Mammary epithelial cell (primary cell): ENCODE measurements at regions not wholly inside any gene's neighbourhood (a gene's known extent, or its start where the extent isn't known, plus 50 kb on each side); places are given as distances from the start of the nearest gene placed in this dataset.

ENCODE experiments used
- EZH2 ChIP-seq: IDR thresholded peaks from 2 replicates; pipeline ENCODE4 v1.6.1; 2012; ENCODE audit warnings: low read length, inconsistent platforms, borderline replicate concordance
- TF ChIP-seq, protein P1 (sequence below), 2 donors: IDR thresholded peaks in 1 of 2; conservative IDR thresholded peaks in 1 of 2; 2 replicates each; pipeline ENCODE4 v1.5.1; 2011 to 2012; ENCODE audit warnings: inconsistent platforms in 2 of 2, low read length in 2 of 2, mild to moderate bottlenecking in 2 of 2, control low read depth in 1 of 2, low read depth in 1 of 2; ENCODE audit not compliant: insufficient read depth in 1 of 2; ENCODE audit errors: extremely low read depth in 1 of 2

DNA sequence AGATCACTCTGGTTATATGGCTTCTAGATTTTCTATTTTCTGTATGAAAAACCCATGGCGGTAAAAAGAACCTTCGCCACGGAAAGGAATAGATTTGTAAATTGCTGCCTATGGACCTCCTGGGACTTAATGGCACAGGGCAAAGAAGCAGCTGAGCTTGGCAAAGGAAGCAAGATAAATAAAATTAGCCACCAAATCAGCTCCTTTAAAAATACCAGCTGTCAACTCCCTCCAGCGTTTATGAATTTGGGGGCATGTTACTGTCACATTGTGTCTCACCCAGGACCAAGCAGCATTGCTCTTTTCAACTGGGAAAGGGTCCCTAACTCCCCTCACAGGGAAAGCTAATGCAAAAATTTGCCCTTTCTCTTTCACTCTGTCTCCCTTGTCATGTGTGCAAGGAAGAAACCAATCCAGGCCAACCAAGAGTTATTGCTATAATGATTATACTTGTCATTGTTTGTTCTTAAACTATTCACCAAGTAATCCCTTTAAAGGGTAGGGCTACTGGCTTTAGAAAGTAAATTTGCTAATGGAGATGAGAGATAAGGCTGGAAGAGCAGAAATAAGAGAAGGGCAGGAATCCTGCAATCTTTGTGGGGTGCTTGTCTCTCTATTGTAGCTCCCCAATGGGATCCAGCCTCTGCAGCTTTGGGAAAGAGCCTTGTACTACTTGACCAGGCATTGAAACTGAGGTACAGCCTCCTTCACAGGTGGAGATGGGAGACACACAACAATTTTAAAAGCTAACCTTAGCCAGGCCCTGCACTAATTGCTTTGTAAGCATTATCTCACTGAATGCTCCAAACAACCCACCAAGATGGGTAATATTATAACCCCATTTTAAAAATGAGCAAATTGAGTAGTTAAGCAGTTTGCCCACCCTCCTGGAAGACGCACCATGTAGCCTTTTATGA is 119.1 kb upstream of the KLF7 start:
- TF ChIP-seq, protein P1, sequence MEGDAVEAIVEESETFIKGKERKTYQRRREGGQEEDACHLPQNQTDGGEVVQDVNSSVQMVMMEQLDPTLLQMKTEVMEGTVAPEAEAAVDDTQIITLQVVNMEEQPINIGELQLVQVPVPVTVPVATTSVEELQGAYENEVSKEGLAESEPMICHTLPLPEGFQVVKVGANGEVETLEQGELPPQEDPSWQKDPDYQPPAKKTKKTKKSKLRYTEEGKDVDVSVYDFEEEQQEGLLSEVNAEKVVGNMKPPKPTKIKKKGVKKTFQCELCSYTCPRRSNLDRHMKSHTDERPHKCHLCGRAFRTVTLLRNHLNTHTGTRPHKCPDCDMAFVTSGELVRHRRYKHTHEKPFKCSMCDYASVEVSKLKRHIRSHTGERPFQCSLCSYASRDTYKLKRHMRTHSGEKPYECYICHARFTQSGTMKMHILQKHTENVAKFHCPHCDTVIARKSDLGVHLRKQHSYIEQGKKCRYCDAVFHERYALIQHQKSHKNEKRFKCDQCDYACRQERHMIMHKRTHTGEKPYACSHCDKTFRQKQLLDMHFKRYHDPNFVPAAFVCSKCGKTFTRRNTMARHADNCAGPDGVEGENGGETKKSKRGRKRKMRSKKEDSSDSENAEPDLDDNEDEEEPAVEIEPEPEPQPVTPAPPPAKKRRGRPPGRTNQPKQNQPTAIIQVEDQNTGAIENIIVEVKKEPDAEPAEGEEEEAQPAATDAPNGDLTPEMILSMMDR (conservative IDR thresholded peaks at IDR 0.05 in 1 of 2, IDR thresholded peaks at IDR 0.05 in 1 of 2; ENCODE audit: extremely low read depth in 1 of 2, insufficient read depth in 1 of 2, low read depth in 1 of 2, low read length in 2 of 2) = no peak
- TF ChIP-seq EZH2 = no peak
